ENCODE measurements at regions not wholly inside any gene's neighbourhood (a gene's known extent, or its start where the extent isn't known, plus 50 kb on each side); places are given as distances from the start of the nearest gene placed in this dataset.
"Not testable (repeated sequence)": the region's sequence is repeated elsewhere in the genome, so short reads cannot be mapped to it uniquely, and the experiment has no call there.

DNA sequence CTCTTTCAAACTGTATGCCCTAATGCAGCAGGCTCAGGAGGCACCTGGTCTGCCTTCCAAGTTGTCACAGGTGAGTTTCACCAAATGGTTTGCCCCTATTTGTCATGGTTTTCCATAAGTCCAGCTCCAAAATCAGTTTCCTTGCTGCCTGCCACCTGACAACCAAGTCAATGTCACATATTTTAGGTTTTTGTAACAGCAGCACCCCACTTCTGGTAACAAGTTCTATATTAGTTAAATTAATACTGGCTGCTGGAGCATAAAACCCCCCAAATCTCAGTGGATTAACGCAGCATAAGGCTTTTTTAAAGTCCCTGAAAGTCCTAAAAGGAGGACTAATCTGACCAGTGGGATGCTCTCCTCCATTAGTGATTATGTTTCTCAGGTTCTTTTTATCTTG, 200.7 kb downstream of the RRAGC start:
- no peak for DNase-seq

DNA sequence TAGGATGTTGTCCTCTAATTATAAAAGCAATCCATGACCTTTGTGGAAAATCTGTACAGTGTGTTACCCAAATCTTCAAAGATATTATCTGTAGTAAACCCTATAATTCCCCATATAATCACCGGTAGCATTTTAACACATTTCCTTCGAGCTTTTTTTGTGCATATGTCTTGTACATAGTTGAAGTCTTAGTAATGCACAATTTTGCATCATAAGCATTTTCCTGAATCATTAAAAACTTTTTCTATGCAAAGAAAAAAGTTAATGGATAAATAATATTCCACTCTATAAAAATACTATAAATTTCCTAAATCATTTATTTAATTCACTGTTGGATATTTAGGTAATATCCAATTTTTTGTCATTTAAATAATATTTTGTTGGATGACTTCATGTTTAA, 201.7 kb downstream of the RRAGC start:
- DNase-seq, result no peak

DNA sequence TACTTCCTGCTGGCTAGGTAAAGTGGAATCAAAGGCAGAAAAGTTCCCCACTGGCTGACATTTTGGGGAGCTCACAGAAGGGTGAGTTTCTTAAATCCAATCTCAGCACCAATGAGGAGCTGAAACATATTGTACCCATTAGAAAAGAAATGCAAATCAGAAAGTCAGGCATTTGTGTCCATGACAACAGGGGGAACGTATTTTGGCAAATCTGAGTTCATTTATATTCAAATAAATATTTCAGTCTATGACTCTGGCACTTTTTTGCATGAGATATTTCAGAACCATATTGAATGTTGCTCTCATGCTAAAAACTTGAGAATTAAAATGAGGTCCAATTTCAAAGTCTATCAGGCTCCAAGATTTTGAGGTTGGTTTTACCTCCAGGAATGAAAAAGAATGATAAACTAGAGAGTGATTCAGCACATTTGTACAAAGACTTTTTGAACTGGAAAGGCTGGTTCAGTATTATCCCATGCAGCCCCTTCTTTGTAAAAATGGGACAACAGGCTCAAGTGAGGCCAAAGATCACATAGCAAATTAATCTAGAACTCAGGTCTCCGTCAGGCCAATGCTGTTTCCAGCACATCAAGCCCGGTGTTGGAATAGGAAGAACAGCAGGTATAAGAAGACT, 202.2 kb downstream of the RRAGC start:
- DNase-seq, result no peak

DNA sequence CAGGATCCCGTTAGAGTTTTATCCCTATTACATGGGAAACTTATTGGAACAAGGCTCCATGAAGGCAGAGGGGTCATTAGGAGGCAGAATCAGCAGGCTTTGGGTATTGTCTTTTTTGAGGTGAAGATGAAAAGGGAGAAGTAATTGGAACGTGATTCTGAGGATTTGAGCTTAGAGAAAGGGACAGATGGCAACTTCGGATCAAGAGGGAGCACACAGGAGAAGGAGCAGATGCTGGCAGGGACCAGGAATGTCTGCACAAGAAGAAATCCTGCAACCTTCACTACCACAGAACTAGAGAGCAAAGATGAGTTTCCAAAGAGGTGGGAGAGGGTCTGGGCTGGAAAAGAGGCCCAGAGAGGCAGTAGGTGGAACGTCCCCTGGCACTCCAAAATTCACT, 202.8 kb downstream of the RRAGC start:
- no peak for DNase-seq

DNA sequence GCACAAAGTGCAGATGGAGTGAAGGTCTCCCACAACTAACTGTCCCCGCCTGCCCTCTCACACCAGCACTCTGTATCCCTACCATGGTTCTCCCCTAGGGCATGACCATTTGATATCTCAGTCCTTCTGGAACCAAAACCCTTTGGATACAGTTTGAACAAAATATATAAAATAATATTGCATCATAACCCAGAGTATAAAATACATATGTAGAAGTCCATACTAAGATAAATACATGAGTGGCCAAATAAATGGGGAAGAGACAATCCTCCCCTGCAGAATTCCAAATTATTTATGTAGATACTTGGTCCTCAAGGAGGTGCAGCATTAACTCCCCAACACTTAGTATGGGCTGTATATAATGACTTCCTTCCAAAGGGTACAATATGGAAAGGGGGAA, 207.4 kb downstream of the RRAGC start:
- no peak for DNase-seq

DNA sequence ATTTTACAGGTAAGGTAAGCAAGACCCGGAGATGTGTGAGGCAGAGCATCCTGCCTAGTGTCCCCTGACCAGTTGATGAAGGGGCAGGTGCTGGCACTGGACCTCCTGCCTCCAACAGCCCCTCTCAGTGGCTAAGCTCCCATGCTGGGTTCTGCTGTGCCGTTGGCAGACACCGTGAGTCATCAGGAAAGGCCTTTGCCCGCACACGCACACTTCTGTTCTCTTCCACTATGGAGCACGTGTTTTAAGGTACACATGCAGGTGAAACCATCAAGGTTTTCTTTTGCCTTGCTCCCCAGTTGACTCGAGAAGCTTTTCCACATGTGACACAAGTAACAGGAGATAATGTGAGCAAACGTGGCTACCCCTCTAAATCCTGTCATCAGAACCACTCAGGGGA, 207.9 kb downstream of the RRAGC start:
- DNase-seq, result no peak

DNA sequence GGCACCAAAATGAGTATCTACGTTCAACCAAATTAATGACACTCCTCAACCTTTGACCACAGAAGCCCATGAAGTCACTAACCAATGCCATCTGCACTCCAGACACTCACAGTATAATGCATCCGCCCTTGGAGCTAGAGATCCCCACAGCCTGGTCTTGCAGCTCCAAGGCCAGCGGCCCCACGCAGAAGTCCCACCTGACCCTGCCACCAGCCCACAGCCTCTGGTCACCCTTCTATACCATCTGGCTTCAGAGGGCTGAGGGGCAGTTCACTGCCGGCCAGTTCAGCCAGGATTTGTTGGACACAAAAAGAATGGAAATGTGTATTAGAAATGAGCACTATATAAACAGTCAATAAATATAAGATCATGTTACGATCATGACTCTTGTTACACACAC, 211.2 kb downstream of the RRAGC start:
- DNase-seq, result no peak

DNA sequence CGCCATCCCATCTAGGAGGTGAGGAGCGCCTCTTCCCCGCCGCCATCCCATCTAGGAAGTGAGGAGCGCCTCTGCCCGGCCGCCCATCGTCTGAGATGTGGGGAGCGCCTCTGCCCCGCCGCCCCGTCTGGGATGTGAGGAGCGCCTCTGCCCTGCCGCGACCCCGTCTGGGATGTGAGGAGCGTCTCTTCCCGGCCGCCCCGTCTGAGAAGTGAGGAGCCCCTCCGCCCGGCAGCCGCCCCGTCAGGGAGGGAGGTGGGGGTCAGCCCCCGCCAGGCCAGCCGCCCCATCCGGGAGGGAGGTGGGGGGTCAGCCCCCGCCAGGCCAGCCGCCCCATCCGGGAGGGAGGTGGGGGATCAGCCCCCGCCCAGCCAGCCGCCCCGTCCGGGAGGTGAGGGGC, 212.2 kb downstream of the RRAGC start:
- DNase-seq, result not testable (repeated sequence)

DNA sequence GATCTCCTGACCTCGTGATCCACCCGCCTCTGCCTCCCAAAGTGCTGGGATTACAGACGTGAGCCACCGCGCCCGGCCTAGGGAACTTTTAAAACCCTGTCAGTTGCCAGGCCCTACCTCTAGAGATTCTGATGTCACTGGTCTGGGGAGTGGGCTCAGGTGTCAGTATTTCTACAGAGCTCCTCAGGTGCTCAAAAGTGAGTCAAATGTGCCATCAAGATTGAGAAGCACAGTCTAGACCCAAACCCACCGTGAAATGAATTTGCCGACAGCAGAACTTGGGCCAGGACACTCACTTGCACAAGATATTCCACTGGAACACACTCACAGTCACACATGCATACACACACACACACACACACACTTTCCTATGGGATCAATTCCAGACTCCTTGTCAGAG, 215.5 kb downstream of the RRAGC start:
- no peak for DNase-seq

DNA sequence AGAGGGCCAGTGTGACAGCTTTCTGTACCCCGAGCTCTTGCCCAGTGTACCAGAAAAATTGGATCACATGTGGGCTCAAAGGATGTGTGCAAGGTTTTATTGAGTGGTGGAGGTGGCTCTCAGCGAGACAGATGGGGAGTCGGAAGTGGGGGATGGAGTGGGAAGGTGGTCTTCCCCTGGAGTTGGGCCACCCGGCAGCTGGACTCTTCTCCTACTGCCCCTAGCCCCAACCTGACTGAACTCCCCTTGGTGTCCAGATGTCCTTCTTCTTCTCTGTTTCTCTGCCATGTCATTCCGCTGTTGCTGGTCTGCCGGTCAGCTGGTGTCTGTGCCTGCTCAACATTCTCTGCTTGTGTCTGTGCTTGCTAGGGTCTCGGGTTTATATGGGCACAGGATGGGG, 217.9 kb downstream of the RRAGC start:
- DNase-seq, result no peak

DNA sequence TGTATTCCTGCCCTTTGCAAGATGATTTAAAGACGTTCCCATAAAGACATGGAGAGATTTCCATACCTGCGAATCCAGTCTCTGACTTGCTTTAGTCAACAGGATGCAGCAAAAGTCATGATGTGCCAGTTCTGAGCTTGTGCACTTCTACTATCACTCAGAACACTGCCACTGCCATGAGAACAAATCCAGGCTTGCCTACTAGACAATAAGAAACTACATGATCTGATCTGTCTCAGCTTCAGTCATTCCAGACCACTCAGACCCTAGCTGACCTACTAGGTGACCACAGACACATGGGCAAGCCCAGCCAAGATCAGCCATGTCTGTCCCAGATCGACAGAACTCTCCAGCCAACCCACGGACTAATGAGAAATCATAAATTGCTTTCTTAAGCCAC, 219.2 kb downstream of the RRAGC start:
- DNase-seq, result no peak

DNA sequence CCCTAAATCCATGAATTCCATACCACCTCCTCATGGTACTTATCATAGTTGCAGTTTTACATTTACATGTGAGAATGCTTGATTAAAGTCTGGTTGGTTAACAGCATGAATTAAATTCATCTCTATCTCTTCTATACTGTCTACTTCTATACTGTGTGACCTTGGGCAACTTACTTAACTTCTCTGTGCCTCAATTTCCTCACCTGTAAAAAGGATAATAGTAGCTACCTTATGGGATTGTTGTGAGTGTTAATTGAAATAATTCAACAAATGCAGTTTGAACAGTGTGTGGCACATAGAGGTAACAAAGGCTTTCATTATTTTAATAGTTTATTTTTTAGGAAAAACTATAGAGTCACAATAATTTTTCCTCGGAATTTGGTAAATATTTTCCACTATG, 231.3 kb downstream of the RRAGC start:
- DNase-seq, result no peak

DNA sequence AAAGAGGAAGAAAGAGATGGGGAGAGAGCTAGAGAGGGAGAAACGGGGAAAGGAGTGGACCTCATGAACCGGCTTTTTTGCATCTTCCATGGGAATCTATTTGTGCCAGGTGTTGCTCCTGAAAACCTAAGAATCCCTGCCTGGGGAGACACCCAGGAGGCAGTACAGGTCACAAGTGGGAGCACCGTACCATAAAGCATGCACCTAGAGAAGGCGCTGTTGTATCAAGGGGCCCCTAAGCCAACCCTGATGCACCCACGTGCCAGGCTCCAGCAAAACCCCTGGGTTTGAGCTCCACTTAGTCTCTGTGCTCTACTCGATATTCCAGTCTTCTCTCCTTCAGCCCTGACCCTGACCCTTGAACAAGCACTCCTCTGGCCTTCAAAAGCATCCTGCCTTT, 233.6 kb downstream of the RRAGC start:
- DNase-seq, result no peak

DNA sequence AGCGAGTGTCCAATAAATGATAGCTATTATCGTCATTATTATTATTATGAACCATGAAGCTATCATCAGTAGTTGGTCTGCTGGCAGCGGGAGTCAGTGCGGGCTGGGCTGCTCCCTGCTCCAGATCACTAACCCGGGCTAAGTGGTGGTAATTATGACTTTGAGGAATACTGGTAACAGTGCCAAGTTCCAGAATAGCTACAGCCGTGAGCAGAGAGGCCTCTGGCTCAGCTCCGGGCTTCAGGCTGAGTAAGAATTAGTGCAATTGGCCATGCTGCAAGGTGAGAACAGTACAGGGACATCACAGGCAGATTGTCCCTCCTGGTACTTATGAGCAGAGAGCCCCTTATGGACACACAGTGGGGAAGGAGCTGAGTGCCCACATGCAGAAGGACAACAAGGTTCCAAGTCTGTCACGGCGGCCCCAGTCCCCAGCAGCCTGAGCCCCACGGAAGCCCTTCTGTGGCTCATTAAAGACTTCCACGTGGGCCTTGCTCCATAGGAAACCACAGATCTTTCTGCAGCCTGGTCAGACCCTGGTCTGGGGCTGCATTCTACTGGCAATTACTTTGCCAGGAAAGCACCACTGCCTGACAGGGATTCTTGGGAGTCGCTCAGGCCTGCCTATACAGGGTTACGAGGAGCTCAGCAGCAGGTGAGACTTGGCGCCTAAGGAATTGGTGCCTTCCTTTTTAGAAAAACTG, 235.1 kb downstream of the RRAGC start:
- DNase-seq, result no peak

DNA sequence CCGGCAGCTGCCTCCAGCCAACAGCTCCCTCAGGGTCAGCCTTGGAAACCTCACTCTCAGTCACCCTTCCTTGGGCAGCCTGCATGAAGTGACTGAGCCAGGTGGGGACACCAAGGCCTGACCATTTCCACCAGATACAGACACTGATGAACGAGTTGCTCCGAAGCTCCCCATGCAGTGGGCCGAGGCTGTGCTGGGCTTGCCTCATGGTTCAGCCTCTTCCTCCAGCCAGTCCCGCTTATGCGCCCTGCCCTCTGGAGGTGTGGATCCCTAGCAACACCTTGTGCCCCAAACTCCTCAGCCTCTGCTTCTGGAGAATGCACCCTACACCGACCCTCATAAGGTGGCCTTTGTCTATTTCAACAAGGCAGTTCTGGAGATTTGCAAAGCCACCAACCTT, 236.0 kb downstream of the RRAGC start:
- no peak for DNase-seq

DNA sequence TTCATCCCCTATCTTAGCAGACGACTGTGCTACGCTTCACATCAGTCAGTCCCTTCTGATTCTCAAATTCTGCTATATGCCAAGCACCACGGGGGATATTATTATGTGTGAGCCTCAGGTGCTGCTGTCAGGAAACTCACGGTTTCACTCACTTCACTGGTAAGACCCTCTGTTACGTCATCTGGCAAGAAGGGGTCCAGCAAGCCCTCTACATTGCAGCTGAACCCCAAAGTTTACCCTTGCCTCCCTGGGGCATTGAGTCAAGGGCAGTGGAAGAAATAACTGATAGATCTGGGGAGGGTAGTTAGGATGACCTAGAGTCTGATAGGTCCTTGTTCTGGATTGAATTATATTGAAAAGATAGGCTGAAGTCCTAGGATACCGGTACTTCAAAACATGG, 237.4 kb downstream of the RRAGC start:
- no peak for DNase-seq

DNA sequence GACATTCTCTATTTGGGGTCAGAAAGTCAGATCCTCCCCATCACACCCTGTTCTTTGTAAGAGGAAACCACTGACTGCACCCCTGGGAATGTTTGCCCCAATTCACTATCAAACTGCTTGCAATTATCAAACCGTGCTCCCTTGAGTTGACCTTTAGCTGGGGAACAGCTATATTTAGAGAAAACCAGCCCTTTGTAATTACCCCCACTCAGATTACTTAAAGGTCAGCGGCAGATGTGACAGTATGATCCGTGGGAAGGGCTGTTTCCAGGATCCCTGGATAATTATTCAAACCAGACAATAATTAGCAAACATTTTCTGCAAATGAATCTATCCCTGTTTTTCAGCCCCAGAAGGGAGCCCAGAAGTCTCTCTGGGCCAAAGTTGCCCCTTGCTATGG, 242.7 kb downstream of the RRAGC start:
- DNase-seq, result no peak

DNA sequence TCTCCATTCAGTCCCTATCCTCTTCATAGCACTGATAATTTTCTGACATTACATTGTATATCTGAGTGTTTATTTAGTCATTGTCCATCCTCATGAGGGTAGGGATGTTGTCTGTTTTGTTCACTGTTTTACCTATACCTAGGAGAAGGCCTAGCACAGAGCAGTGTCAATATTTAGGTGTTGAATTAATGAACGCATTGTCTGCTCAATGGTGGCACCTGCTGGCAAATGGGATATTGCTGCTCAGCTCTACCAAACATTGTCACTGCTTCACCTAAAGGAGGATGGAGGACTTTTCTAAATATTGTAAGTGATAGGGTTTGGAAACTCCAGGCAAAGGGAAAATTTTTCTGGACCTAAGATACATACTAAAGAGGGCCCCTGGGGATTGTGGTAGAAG, 243.9 kb downstream of the RRAGC start:
- DNase-seq, result no peak

DNA sequence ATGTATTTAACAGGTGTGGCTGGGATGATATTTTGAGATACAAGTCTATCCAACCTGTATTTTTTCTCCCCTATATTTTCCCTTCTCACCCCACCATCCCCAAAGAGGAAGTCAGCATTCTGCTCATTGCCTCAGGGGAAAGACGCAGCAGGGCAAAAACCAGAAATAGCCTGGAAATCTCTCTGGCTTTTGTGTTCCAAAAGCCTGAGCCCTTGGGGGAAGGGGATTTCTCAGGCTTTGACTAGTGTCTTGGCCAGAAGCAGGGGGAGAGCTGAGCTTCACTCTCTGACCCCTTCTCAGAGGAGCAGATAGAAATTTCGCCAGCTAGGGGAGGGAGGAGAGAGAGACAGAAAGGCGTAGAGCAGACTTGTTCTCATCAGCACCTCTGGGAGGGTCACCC, 244.7 kb downstream of the RRAGC start:
- DNase-seq, result no peak

DNA sequence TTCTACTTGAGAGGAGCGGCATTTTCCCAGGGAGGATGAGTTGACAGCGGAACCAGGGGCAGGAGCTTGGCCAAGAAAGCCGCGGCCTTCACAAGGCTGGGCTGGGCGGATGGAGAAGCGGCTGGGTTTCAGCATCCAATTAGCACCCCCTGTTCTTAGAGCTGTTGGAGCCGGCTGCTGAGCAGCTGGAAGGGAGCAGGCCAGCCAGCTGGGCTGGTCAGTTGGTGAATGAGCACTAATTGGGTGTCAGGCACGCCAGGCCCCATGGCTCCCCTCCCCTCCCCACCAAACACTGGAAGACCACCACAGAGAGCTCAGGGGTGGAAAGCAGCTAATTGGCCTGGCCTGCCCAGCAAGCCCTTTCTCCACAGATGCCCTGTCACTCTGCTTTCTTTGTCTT, 245.6 kb downstream of the RRAGC start:
- no peak for DNase-seq

DNA sequence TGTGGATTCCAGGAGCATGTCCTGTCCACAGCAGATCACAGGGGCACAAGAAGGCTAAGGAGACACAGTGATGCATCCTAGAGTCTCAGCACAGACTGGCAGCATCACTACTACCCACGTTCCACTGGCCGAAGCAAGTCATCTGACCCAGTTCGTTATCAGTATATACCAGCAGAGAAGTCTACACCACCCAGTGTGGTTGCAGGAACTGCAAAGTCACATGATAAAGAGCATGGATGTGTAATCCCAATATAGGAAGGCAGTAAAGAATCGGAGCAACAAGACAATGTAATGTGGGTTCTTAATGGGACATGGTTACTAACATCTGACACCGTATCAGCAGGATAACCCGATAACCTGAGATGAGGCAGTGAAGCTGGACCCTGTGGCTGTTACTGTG, 246.6 kb downstream of the RRAGC start:
- DNase-seq, result no peak

DNA sequence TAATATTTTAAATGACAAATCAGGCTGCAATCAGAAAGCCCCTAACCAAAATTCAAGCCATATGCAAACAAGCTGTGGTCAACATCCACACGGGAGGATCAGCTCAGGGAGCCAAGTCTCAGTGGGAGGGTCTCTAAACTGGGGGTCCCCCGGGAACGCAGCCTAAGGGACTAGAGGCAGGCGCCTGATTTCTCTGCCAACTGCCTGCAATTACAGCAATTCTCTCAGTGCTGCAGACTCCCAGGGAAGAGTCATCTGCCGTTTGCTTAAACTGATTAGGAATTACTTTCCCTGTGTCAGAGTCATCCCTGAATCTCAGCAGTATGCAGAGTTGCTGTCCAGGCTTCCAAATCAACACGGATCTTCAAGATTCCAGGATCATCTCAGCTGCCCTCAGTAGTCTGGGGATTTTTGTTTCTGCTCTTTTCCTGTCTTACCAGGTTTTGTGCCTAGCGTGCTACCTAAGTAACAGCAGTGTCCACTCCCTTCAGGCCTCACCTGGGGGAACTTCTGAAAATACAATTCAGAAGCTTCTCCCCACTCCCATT, 247.8 kb downstream of the RRAGC start:
- DNase-seq, result no peak

DNA sequence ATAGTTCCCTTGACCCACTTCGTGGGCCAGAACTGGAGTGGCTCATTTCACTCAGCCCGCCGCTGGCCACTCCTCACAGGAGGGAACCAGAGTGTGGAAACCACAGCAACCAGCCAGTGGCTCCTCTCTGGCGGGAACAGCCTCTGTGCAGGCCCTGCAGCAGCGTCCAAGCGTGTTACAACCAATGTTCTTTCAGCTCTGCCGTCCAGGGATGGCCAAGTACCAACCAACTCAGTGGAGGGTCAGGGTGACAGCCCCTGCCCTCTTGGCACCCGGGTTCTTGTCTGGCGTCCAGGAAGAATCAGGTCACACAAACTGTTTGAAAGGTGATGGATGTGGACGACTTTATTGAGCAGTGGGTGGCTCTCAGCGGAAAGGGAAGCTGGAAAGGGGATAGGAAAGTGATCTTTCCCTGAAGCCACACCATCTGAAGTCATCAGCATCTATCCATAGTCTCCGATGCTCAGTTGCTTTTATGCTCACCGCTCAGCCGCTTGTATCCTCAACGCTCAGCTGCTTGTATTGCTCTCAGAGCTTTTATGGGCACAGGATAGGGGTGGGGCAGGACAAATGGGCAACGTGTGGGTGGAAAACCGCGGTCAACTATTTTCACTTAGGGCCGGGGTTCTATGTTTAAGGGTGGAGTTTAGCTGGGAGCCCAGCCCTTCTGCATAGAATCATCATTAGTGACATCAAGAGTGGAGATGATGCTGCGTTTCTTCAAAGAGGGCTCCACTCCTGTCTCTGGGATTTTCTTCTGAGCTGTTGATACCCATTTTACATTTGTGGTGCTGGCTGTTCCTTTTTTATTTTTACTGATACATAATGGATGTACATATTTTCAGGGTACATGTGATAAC, 250.2 kb downstream of the RRAGC start:
- DNase-seq, result no peak

Measured in stimulated activated naive CD4-positive, alpha-beta T cell treated with Interleukin-2 at 50 U/mL for 16 hours (primary cell).